K562 (cell line): ENCODE measurements at regions not wholly inside any gene's neighbourhood (a gene's known extent, or its start where the extent isn't known, plus 50 kb on each side); places are given as distances from the start of the nearest gene placed in this dataset.
"Not testable (repeated sequence)": the region's sequence is repeated elsewhere in the genome, so short reads cannot be mapped to it uniquely, and the experiment has no call there.

ENCODE experiments used
- KLF13 ChIP-seq: fragments of 450-650 bp; IDR thresholded peaks from 2 replicates; pipeline ENCODE4 v1.6.1; 2016; ENCODE audit warnings: missing genetic modification characterization, low read depth, mild to moderate bottlenecking, missing compliant biosample characterization, moderate library complexity, borderline replicate concordance
- TF ChIP-seq, protein P1 (sequence below): fragments of 250-450 bp; sonication (Bioruptor Pico); IDR thresholded peaks from 2 replicates; pipeline ENCODE4 v1.4.0; 2020; ENCODE audit warnings: mild to moderate bottlenecking, moderate library complexity, borderline replicate concordance

DNA sequence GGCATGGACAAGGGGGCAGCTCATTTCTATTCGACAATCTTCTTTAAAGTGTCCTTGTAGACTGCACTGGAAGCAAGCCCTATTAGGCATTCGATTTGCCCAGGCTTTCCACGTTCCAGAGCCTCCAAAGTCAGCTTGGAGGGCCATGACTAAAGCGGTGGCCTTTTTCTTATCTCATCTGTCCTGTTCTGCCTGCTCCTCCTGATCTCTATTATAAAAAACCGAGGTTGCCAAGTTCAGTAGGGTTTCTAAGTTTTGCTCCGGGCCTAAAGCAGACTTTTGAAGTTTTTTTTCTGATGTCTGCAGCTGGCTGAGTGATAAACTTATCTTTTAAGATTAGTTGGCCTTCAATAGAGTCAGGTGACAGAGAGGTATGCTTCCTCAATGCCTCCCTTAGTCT, 54.7 kb upstream of the CSF1 start:
- TF ChIP-seq, protein P1, sequence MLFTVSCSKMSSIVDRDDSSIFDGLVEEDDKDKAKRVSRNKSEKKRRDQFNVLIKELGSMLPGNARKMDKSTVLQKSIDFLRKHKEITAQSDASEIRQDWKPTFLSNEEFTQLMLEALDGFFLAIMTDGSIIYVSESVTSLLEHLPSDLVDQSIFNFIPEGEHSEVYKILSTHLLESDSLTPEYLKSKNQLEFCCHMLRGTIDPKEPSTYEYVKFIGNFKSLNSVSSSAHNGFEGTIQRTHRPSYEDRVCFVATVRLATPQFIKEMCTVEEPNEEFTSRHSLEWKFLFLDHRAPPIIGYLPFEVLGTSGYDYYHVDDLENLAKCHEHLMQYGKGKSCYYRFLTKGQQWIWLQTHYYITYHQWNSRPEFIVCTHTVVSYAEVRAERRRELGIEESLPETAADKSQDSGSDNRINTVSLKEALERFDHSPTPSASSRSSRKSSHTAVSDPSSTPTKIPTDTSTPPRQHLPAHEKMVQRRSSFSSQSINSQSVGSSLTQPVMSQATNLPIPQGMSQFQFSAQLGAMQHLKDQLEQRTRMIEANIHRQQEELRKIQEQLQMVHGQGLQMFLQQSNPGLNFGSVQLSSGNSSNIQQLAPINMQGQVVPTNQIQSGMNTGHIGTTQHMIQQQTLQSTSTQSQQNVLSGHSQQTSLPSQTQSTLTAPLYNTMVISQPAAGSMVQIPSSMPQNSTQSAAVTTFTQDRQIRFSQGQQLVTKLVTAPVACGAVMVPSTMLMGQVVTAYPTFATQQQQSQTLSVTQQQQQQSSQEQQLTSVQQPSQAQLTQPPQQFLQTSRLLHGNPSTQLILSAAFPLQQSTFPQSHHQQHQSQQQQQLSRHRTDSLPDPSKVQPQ (CRISPR knock-in tag), result not testable (repeated sequence)
- TF ChIP-seq KLF13 (tag), result not testable (repeated sequence)
